RWPE1 (cell line): ENCODE measurements at regions not wholly inside any gene's neighbourhood (a gene's known extent, or its start where the extent isn't known, plus 50 kb on each side); places are given as distances from the start of the nearest gene placed in this dataset.
A peak's percentile ranks its signal among the peaks of the same experiment; 100 is the strongest.

Experiments
- CTCF ChIA-PET: fragments of 350-600 bp; sonication (Branson Sonifier 250); formaldehyde crosslinking; extraction: SDS; loops from one replicate; lab custom pipeline; 2021; lab: Yijun Ruan, JAX
- POLR2A ChIA-PET: fragments of 400-600 bp; formaldehyde crosslinking; extraction: SDS; loops from one replicate; lab custom pipeline; 2020; ENCODE audit warnings: antibody characterized with exemption; ENCODE audit not compliant: low non-redundant PET; lab: Yijun Ruan, JAX
- DNase-seq: peaks from one replicate; pipeline ENCODE4 v3.0.0; 2012; ENCODE audit warnings: low spot score
- H3K27ac ChIP-seq: fragments of 450-650 bp; 2 replicates; pipeline ENCODE4 v1.5.1; 2017
- CTCF ChIP-seq: fragments of 450-650 bp; conservative IDR thresholded peaks from 2 replicates; pipeline ENCODE4 v1.5.1; 2017; ENCODE audit warnings: low read depth, mild to moderate bottlenecking

GRCh38 chr4:14743172-14743571, 259.1 kb upstream of the CPEB2 start:
- TF ChIP-seq CTCF: no peak
- POLR2A ChIA-PET: no interaction called here
- H3K27ac ChIP-seq: no peak overlapping the region
- CTCF ChIA-PET: no interaction called here
- DNase-seq: no peak

GRCh38 chr4:14743601-14744000, 258.7 kb upstream of the CPEB2 start:
- H3K27ac ChIP-seq: no peak overlapping the region
- POLR2A ChIA-PET: no interaction called here
- CTCF ChIA-PET: no interaction called here
- no peak for TF ChIP-seq CTCF
- no peak for DNase-seq

GRCh38 chr4:14744346-14744745, 257.9 kb upstream of the CPEB2 start:
- POLR2A ChIA-PET: no interaction called here
- no peak for DNase-seq
- TF ChIP-seq CTCF: no peak
- no peak overlapping the region for H3K27ac ChIP-seq
- CTCF ChIA-PET: no interaction called here

- H3K27ac ChIP-seq: no peak overlapping the region
- ChIA-PET POLR2A (no interaction called here), CTCF (interaction anchor here (0.6 to 1.1 kb wide), 8 partner anchors 22 to 840 kb away, joined by 3 to 4 read pairs (median 3); no protein-coding TSS in a partner anchor)
- DNase-seq: peak; percentile 41
- no peak for TF ChIP-seq CTCF
Measured at GRCh38 chr4:14749910-14750309, 252.4 kb upstream of the CPEB2 start.

GRCh38 chr4:14752341-14753046, 249.8 kb upstream of the CPEB2 start:
- ChIA-PET CTCF (no interaction called here), POLR2A (no interaction called here)

GRCh38 chr4:14767142-14767541, 235.1 kb upstream of the CPEB2 start:
- no peak overlapping the region for H3K27ac ChIP-seq
- no peak for TF ChIP-seq CTCF
- POLR2A ChIA-PET: no interaction called here
- CTCF ChIA-PET: interaction anchor here (0.6 kb wide), 1 partner anchor 1367 kb away, joined by 6 read pairs; no protein-coding TSS in a partner anchor
- DNase-seq: no peak

More at GRCh38 chr4:14752341-14753046, 249.8 kb upstream of the CPEB2 start:
- DNase-seq: no peak
- TF ChIP-seq CTCF: no peak
- no peak overlapping the region for H3K27ac ChIP-seq
